Adrenal gland (tissue), 5 donors: ENCODE measurements at regions not wholly inside any gene's neighbourhood (a gene's known extent, or its start where the extent isn't known, plus 50 kb on each side); places are given as distances from the start of the nearest gene placed in this dataset.

Source experiments
- CTCF ChIP-seq, 6 experiments: fragments of 450-650 bp in 4 of 6; fragments of 200-600 bp in 2 of 6; sonication (generic) in 1 of 6; IDR thresholded peaks; 1 replicate in 5 of 6; 2 replicates in 1 of 6; pipeline versions ENCODE4 v1.5.1 to v1.8.0; 2016 to 2021; ENCODE audit warnings: antibody characterized with exemption in 6 of 6, mild to moderate bottlenecking in 2 of 6, moderate library complexity in 1 of 6
- POLR2A ChIP-seq, 2 donors: fragments of 450-650 bp; IDR thresholded peaks; one replicate each; pipeline ENCODE4 v1.6.1; 2017; ENCODE audit warnings: antibody characterized with exemption in 2 of 2, mild to moderate bottlenecking in 2 of 2, moderate library complexity in 1 of 2
- donor health status: DM: no; HTN: no; CAD: no.

- TF ChIP-seq CTCF (IDR thresholded peaks at IDR 0.05) (no peak), POLR2A (IDR thresholded peaks at IDR 0.05) (no peak)
Measured at GRCh38 chr16:64313726-64314125, 808.1 kb downstream of the CDH11 start.
